GM18508 (cell line): ENCODE measurements at regions not wholly inside any gene's neighbourhood (a gene's known extent, or its start where the extent isn't known, plus 50 kb on each side); places are given as distances from the start of the nearest gene placed in this dataset.

ENCODE experiments used
- ATAC-seq: cut with Tn5 transposase; IDR thresholded peaks from one replicate; pipeline ENCODE4 v1.9.1; 2021; ENCODE audit warnings: moderate number of reproducible peaks; ENCODE audit not compliant: insufficient read depth, unreplicated experiment

DNA sequence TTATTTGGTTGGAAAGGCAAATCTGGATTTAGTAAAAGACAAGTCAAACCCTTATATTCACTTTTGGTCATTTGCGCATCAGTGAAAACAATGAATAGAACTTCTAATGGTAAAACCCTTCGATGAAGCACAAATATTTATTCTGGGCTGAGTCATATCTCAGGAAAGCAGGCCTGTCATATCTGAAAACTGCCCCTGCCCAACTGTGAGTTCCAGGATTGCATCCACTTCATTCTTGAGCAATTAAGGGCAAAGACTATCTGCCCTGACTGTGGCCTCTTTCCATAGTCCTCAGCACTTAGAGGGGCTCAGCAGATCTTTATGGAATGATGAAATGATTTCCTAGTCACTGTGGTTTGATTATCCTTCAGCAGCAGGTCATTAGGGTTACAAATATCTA lies 795.2 kb upstream of the ID2 start:
- ATAC-seq = no peak

DNA sequence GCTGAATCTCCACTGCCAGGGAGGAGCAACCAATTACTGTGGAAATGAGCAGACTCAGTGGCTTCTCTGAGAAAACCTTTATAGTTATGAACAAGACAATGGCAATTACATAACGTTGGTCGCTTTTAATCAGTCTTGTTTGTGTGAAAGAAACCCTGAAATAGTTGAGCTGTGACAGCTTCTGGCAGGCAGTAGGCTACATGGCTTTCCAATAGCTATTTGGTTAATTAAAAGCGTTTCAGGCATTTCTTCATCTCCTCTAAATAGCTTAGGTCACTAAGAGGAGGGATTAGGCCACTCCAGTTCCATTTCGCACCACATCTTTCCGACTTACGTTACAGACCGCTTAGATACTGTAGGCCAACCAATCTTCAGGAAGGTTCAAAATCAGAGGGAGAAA lies 794.4 kb upstream of the ID2 start:
- ATAC-seq = no peak

DNA sequence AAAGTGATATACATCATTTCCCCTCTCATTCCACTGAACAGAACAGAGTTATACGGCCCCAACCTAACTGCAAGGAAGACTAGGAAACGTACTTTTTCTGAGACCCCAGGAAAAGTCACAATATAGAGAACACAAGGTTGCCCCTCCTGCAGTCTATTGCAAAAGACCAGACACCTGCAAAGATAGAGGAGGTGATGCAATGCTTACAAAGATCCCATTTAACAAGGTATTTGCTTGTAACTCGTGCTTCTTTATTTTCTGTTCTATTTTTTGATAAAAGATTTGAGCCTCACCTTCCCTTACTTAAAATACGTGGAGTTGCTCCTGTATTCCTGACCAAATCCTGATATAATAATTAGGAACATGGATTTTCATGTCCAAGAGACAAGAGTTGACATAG lies 793.0 kb upstream of the ID2 start:
- ATAC-seq = no peak

DNA sequence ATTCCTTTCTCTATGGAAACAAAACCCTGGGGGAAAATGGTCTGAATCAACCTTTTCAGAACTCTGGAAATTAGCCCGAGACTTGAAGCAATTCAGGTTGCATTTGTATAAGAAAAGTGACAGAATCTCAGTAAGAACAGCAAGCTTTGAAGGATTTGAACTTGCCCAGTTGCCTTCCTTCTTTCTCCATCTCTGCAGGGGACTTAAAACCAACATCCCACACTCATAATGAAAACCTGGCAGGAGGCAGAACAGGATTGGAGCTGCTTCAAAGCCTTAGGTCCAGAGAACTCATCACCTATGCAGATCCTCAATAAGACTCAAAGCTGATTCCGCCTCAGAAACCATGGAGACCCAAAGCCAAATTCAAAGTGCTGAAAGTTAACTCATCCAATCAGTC lies 790.5 kb upstream of the ID2 start:
- ATAC-seq = no peak

DNA sequence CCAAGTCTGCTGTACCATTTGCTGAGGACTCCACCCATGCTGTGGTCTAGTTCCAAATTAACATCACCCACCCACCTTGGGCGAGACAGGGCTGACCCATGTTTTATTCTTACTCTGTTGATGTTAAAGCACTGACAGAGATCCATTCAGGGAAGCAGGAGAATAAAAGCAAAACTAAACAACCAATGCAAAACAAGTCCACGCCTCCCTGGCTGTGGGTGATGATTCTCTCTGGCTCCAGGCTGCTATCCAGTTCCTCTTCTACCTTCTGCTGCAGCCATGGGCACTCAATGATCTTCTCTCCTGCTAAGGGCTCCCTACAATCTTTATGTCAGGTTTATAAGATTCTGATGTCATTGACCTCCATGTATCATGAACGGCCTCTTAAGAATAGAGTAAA lies 786.6 kb upstream of the ID2 start:
- no peak for ATAC-seq

DNA sequence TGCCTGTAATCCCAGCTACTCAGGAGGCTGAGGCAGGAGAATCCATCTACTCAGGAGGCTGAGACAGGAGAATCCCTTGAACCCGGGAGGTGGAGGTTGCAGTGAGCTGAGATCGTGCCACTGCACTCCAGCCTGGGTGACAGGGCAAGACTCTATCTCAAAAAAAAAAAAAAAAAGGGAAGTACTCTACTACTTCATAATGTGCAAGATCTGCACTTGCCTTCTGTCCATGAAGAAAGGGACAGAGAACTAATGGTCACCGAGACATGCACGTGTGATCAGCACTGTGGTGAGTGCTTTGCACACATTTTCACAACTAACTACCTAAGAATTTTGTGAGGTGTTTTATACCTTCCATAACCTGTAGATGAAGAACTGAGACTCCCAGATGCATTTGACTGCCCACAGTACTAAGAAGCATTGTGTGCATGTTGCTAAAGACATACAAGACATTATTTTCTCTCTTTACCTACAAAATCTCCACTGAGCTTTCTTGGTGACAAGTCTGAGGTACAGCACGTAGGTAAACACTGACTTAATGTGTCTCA lies 784.8 kb upstream of the ID2 start:
- ATAC-seq = no peak

DNA sequence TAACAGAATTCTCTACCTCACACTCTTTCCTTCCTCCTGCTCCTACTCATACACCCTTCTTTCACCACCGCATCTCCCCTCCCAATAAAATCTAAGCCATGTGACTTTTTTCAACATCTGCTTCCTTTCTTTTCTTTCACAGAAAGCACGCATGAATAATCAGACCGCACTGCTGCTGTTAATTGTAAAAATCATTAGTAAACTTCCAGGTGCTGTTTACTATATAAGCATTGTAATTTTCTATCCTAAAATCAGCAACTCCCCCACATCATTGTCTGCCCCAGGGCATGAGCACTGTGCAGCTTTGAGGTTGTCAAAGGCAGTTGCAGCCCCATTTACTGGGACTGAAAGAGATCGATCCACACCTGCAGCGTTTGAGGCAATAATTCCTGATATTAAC lies 782.6 kb upstream of the ID2 start:
- ATAC-seq = no peak

DNA sequence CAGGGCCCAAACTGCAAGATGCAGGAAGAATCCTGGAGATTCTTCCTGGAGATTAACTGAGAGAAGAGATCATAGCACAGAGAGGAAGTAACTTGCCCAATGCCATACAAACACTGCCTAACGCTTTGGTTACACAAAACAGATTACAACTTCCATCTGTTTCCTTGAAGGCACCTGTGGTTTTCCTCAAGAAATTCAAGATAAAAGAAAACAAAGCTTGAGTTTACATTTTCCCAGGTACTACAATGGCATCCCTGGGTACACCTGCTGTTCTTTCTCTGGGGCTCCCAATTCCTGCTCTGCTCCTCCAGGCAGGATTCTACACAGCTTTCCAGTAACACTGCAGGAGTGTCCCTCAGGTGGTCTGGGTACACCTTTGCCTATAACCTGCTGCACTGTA lies 781.9 kb upstream of the ID2 start:
- no peak for ATAC-seq

DNA sequence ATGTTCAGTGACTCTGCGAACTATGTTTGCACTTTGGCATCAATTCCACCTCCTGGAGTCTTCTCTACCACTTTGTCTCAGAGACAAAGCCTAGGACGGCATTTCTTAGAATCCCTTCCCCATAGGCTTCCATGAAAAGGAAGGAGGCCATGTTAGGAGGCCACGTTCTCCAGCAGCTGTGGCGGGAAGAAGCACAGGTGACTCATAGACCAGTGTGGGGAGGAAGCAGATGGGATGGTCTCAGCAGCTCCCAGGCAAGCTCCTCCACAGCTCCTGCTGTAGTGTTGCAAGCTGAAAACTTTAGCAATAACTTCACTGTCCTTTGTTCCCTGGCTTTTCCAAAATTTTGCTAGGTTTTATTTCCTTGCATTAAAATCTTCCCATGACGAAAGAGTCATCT lies 781.3 kb upstream of the ID2 start:
- ATAC-seq = no peak

DNA sequence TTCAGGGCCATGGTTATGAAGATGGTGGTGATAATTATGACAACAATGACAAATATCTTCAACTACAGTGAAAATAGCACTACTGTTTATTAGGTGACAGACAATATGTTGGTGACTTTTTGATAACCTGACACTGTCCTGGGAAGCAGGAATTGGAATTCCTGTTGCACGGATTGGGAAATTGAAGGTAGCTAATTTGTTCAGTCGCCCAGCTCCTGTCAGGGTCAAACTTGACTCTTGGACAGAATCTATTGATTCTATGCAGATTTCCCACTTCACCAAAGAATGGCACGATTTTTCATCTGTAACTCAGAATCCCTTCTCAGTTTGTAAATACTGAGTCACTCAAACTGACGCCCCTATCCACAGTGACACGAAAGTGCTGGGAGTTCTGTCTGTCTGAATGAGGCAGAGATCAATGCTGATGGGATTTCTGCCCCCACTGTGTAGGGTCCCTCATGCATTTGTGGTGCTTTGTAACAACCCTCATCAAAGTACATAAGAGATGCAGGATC lies 779.5 kb upstream of the ID2 start:
- ATAC-seq = no peak

DNA sequence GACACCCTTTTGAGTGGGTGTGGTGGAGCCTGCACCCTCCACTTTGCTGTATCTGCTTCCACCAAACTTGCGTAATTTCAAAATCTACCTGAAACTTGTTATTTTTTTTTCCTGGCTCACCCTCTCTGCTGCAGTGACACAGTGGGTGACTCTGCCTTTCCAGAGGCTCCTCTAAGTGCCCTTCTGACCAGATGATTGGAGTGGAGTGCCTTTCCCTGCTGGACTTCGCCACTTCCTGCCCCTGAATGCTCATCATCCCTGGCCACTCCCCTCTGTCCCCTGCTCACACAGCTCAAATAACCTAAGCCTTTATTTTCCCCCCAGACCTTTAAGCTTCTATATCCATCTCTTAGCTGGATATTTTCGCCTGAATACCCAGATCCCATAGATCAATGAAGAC lies 777.5 kb upstream of the ID2 start:
- no peak for ATAC-seq

DNA sequence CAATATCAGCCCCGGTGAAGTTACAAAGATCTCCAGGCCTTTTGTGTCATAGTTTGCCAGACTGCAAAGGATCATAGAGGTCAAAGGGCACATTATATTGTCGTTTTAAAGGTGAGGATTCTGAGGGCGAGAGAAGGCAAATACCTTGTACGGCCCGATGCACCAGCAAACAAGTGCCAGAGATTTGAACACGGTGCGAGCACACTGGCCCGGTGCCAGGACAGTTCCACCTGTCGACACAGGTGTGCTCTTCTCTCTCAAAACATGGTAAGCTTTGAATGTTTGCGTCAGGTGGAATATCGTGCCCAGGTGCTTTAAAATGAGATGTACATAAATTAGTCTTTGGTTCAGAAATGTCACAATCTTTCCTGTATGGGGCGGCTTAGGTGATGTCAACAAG lies 776.1 kb upstream of the ID2 start:
- no peak for ATAC-seq

DNA sequence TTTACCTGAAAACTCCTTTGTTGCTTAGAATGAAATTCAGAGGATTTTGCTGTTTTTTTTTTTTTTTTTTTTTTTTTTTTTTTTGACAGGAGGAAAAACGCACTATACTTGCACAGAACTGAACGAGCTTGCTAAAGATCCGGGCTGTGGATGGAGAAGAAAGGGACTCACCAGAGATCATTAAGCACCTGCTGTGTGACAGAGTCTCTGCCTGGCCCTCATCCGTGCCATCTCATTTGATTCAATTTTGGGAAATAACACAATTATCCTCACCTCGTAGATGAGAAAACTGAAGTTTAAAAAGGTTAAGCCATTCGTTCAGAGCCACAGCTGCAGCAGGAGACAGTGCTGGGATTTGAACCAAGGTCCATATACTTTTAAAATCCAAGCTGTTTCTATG lies 775.4 kb upstream of the ID2 start:
- no peak for ATAC-seq

DNA sequence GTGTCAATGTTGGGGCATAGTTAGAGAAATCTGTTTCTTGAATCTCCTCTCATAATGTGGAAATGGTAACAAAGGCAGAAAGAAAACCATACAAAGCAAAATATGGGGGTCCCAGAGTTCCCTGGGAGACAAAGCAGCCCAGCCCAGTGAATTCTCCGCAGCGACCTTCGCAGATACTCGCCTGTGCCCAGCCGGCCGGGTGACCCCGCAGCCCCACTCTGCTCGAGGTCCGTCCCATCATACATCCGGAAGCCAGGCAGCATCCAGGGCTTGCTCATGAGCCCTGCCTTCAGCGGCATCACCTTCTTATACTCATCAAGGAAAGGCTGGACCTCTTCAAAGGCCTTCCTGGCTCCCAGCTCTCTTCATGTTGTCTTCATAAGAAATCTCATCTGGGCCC lies 774.8 kb upstream of the ID2 start:
- ATAC-seq = no peak

DNA sequence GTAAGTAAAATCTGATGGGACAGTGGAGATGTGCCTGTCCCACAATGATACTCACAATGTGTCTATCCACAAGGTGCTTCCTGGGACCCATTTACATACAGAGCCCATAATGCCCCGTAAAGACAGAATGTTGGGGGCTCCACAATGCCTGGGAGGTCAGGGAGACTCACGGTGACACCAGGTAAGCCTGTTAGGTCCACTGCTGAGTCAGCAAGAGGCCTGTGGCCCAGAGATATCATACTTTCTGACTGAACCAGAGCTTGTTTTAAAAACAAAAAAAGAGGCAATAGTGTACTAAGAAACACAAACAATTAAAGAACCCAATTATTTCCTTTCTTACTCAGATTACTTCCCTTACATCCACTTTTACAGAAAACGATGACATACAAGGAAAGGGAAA lies 771.1 kb upstream of the ID2 start:
- ATAC-seq = no peak

DNA sequence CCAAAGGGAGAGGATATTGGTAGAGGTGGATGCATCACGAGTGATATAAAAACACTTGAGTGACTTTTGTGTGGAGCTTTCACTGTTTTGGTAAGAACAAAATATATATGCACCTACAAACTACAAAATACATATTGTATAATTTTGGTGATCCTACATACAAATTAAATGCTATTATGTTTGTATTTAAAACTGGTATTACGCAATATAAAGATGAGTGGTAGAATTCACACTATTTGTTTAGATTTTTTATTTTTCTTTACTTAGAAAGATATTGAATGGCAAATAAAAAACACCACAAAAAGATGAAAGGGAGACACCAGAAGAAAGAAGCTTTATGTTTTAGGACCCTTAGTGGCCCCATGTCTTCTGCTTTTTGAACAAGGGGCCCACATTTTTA lies 770.7 kb upstream of the ID2 start:
- no peak for ATAC-seq

DNA sequence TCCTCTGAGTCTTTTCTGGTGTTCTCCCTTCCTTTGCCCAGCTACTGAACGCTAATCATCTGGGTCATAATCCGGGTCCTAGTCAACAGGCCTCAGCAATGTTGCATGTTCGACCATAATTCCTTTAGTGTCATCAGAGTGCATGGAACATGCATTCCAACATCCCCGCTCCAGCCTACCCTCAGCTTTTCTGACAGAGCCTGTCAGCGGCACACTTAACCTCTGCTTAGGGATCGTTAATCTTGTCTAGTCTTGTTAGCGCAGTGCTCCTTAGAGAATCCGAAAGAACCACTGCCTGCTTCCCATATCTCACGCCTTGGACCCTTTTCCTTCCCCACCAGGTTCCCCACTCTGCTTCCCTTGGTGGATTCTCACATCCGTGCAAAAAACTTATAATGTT lies 767.9 kb upstream of the ID2 start:
- no peak for ATAC-seq

DNA sequence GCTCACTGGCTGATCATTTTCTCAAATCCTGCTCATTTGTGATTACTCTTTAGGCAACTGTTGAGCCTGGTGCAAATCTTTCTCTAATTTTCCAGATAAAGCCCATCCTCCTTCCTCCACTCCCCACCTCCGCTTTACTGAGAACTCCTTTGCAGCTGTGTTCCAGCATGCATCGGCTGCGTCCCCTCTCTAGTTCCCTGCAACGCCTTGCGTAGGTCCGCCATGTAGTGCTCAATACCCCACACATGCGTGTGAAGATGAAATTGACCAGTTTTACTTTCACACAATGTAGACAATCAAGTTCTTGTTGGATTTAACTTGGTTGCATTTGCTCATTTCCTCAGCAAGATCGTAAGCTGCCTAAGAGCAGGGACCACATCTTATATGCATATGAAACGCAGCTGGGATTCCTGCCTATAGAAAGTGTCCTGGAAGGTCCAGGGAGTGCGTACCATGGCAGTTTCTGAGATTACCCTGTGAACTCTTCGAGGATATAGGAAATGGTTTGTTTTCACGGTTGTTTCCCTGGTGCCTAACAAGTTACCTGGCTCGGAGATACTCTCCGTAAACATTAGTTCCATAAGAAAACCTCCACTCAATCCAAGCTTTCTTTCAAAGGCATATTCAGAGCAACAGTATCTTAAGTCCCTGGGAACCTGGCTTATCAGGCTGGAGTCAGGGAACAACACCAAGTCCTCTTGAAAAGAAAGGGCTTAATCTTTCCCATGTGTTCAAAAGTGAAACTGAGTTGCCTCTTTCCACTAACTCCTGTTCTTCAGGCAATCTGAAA lies 766.4 kb upstream of the ID2 start:
- ATAC-seq = no peak

DNA sequence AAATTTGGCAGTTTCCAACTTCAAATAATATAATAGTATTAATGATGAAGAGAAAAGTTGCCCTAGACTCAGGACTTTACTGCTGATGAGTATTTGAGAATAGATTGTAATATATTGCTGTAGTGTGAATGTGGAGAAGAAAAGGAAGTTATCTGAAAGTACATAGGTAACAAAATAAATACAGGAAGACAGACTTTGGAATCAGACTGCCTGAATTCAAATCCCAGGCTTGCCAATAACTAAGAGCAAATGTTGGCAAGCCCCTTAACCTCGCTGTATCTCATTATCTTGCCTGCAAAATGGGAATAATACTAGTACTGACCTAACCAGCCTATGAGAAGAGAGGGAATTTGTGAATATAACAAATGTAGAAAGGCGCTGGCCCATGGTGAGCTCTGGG lies 765.2 kb upstream of the ID2 start:
- no peak for ATAC-seq

DNA sequence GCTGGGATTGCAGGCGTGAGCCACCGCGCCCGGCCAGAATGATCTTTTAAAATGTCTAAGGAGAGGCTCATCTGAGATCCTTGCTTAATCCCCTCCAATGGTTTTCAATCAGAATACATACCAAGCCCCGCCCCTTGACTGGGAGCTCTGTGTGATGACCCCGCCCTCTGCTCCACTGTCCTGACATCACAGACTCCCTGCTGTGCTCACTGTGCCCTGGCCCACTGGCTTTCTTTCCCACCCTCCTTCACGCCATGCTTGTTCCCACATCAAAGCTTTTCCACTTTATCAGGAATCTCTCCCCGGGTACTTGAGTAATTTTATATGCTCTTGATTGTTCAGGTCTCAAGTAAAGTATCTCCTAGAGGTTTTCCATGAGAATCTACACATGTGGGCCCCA lies 762.3 kb upstream of the ID2 start:
- no peak for ATAC-seq

DNA sequence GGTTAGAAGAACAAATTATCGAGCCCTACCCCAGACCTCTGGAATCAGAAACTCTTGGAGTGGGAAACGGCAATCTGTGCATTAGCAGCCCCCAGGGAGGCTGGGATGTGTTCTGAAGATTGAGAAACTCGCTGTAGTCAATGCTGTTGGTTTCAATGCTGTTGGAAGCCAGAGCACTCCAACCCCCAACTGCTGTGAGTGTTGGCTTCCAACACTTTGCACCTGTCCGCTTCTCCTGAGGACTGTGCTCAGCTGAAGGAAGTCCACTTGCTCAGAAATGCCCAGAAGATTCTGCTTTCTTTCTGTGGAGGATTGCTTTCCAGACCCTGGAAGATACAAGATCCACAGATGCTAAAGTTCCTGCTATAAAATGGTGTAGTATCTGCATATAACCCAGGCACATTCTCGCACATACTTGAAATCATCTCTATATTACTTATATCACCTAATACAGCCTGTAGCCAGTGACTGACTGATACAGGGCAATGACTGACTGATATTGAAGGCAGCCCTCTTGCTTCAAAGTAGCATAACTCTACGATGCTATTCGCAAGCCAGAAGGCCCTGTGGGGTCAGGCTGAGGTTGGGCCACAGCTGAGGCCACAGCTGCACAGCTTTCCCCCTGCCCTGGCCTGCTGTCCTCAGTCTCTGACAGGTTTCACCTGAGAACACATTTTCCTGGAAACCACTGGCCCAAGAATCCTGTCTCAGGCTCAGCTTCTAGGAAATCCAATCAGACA lies 757.7 kb upstream of the ID2 start:
- no peak for ATAC-seq

DNA sequence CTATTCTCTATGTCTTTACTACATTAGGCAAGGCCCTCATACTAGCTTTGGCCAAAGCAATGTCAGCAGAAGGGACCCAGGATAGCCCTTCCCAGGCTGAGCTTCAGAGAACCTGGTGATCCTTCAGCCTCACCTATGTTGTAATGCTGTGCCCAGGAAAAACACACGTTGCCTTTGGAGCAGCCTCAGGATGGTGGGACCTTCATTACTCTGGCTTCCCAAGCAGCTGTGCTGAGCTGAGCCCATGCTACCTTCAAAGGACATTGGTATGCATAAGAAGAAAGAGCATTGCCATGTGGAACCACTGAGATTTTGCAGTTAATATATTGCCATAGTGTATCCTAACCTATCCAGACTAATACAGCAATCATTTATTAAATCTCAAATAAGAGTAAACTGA lies 756.4 kb upstream of the ID2 start:
- ATAC-seq = no peak
